Epithelial cell of proximal tubule (primary cell): ENCODE measurements at regions not wholly inside any gene's neighbourhood (a gene's known extent, or its start where the extent isn't known, plus 50 kb on each side); places are given as distances from the start of the nearest gene placed in this dataset.

Experiments used
- DNase-seq: peaks from one replicate; pipeline ENCODE4 v3.0.0-alpha.2; 2011; ENCODE audit warnings: low read depth
- H3K4me3 ChIP-seq: 2 replicates; pipeline ENCODE4 v1.5.1; 2011; ENCODE audit warnings: low read depth, mild to moderate bottlenecking, low read length
- TF ChIP-seq, protein P1 (sequence below): conservative IDR thresholded peaks from 2 replicates; pipeline ENCODE4 v1.5.1; 2012; ENCODE audit warnings: low read depth, mild to moderate bottlenecking, low read length

DNA sequence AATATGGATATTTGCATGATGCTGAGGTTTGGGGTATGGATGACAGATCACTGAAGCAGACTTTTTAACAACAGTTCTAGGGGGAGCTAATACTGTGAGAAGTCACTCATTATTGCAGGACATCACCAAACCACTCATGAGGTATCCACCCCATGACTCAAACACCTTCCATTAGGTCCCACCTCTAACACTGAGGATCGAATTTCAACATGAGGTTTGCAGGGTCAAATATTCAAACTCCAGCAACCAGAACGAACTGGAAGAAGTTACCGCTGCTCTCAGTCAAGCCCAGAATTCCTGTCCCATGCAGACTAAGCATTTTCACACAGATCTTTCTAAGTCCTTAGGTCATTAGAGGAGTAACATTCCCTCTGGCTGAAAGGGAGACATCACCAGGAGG is 758.9 kb downstream of the UQCRFS1 start:
- H3K4me3 ChIP-seq, result no peak overlapping the region
- peak; percentile 93 for DNase-seq
- TF ChIP-seq, protein P1, sequence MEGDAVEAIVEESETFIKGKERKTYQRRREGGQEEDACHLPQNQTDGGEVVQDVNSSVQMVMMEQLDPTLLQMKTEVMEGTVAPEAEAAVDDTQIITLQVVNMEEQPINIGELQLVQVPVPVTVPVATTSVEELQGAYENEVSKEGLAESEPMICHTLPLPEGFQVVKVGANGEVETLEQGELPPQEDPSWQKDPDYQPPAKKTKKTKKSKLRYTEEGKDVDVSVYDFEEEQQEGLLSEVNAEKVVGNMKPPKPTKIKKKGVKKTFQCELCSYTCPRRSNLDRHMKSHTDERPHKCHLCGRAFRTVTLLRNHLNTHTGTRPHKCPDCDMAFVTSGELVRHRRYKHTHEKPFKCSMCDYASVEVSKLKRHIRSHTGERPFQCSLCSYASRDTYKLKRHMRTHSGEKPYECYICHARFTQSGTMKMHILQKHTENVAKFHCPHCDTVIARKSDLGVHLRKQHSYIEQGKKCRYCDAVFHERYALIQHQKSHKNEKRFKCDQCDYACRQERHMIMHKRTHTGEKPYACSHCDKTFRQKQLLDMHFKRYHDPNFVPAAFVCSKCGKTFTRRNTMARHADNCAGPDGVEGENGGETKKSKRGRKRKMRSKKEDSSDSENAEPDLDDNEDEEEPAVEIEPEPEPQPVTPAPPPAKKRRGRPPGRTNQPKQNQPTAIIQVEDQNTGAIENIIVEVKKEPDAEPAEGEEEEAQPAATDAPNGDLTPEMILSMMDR, result peak; percentile 12

DNA sequence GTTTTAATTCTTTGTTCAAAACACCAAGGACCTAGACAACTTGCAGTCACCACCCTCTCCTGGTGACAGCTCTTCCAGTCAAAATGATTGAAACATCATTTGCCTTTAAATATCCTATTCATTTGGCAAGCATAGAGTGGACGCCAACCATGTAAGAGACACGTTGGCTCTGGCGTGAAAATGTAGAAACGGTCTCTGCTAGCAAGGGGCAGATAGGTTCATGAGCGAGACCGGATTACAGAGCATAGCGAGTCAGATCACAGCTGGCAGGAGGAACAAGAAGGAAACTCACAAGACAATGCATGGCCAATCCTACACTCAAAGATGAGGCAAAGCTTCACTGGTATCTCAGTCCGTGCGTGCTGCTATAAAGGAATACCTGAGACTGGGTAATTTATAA is 759.5 kb downstream of the UQCRFS1 start:
- no peak for DNase-seq
- TF ChIP-seq, protein P1, result no peak
- H3K4me3 ChIP-seq, result no peak overlapping the region

DNA sequence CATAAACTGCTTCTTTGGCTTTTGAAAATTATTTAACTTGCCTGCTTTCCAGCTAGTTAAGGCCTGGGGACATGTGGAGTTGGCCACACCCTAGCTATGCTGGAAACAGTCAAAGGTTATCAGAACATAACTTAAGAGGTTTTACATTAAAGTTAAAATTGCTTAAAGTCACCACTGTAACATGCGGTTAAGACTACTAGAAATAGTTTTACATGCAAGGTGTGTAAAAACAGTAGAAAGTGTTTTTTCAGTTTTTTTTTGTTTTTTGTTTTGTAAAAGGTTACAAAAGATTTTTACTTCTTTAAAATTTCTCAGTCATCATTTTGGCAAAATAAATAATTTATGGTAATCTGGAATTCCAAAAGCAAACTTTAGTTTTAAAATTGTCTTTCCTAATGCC is 763.1 kb downstream of the UQCRFS1 start:
- no peak for DNase-seq
- no peak overlapping the region for H3K4me3 ChIP-seq
- TF ChIP-seq, protein P1, result no peak

DNA sequence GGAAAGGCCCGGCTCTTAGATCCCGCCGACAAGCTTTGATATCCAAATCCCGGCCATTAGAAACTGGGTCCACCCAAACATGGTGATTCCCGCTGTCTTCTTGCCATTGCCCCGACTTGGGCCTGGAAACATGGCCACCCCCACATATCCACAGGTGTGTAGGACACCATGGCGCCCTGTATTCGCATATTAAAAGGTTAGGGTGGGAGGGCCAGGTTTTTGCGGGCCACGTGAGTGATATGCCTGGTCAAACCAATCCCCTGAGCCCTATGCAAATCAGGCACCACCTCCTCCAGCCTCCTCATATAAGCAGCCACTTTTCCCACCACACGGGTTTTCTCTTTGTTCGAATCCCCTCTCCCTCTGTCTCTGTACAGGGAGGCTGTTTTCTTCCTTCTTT is 766.4 kb downstream of the UQCRFS1 start:
- H3K4me3 ChIP-seq, result no peak overlapping the region
- TF ChIP-seq, protein P1, result no peak

DNA sequence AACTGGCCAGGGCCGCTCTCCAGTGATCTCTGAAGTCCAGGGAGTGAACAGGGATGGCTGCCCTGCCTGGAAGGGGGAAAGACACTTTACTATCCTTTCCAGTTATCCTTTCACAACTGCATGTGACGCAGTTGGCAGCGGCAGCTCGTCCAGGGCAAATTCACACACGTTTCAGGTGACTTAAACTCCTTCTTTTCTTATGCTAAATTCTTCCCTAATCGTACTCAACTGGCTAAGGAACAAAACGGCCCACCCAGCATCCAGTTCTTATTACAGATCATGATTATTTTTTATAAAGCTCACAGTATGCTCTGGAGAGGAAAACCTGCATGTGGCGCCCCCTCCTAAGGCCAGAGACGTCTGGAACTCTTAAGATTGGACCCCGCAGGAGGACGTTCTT is 767.1 kb downstream of the UQCRFS1 start:
- H3K4me3 ChIP-seq, result no peak overlapping the region
- TF ChIP-seq, protein P1, result no peak
- no peak for DNase-seq

More for the DNA sequence above, 766.4 kb downstream of the UQCRFS1 start:
- DNase-seq, result no peak

DNA sequence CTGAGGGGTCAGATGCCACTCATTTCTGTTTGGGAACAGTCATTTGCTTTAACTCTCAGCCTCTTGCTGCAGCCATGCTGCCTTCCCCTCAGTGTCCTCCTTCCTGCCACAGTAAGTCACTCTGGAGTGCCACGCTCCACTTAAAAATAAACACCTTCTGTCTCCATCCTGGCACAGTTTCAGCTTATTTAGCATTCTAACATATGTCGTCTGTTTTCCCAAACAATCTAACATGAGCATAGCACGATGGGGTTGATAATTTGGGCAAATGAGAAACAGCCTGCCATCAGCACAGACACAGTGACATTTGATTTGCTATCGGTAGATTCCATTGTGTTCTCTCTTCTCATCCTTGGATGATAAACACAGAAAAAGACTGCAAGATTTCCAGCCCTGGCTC is 768.6 kb downstream of the UQCRFS1 start:
- no peak for DNase-seq
- TF ChIP-seq, protein P1, result no peak
- no peak overlapping the region for H3K4me3 ChIP-seq

DNA sequence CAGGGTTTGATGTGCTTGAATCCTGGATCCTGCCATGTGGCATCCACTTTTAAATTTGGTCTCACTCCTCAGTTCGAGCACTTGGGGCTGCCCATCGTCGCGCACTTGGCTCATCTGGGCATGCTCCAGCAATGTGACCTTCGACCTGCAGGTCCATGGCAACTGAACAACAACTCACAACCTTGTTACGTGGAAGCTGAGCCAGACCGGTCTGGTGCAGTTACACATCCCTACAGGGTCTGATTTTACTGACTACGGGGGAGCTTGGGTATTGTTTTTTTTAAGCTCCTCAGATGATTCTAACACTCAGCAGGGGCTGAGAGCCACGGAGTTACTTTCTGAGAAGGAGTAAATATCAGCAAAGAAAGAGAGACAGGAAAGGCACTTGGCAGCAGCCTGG is 769.6 kb downstream of the UQCRFS1 start:
- no peak for DNase-seq
- TF ChIP-seq, protein P1, result no peak
- no peak overlapping the region for H3K4me3 ChIP-seq
